OCI-LY3 (cell line): ENCODE measurements at regions not wholly inside any gene's neighbourhood (a gene's known extent, or its start where the extent isn't known, plus 50 kb on each side); places are given as distances from the start of the nearest gene placed in this dataset.

ENCODE experiments used
- H2AFZ ChIP-seq: fragments of 200-600, 300-600 bp; shearing (Covaris generic); 2 replicates; pipeline ENCODE4 v1.6.0; 2014; ENCODE audit warnings: antibody characterized with exemption, low read depth, low read length
- H3K27ac ChIP-seq: fragments of 200-600, 300-600 bp; sonication (generic); 2 replicates; pipeline ENCODE4 v1.5.1; 2014; ENCODE audit warnings: mild to moderate bottlenecking, low read length, moderate library complexity, mixed read lengths
- H3K27me3 ChIP-seq: fragments of 200-600, 300-600 bp; sonication (generic); 2 replicates; pipeline ENCODE4 v1.6.1; 2014; ENCODE audit warnings: low read depth, low read length, mixed read lengths
- H3K36me3 ChIP-seq: fragments of 200-600, 300-600 bp; sonication (generic); replicated peaks from 2 replicates; pipeline ENCODE3; 2014; ENCODE audit warnings: low read depth, low read length, mixed read lengths
- H3K4me1 ChIP-seq: fragments of 300-600, 200-600 bp; sonication (generic); 2 replicates; pipeline ENCODE4 v1.6.1; 2014; ENCODE audit warnings: low read length, mixed read lengths
- H3K4me2 ChIP-seq: fragments of 200-600, 300-600 bp; sonication (generic); 2 replicates; pipeline ENCODE4 v1.6.1; 2014; ENCODE audit warnings: low read length, mixed read lengths
- H3K4me3 ChIP-seq: fragments of 300-600, 200-600 bp; sonication (generic); 2 replicates; pipeline ENCODE4 v1.5.1; 2014; ENCODE audit warnings: antibody characterized with exemption, mild to moderate bottlenecking, low read length, moderate library complexity
- H3K79me2 ChIP-seq: fragments of 300-600, 200-600 bp; shearing (Covaris generic); 2 replicates; pipeline ENCODE4 v1.6.1; 2014; ENCODE audit warnings: mild to moderate bottlenecking, low read length, mixed read lengths
- H3K9ac ChIP-seq: fragments of 300-600, 200-600 bp; shearing (Covaris generic); 2 replicates; pipeline ENCODE4 v1.6.0; 2014; ENCODE audit warnings: mild to moderate bottlenecking, low read length, moderate library complexity
- H3K9me3 ChIP-seq: fragments of 200-600, 300-600 bp; shearing (Covaris generic); 2 replicates; pipeline ENCODE4 v1.6.1; 2014; ENCODE audit warnings: low read length, mixed read lengths; ENCODE audit not compliant: insufficient read depth
- H4K20me1 ChIP-seq: fragments of 200-600, 300-600 bp; sonication (generic); 2 replicates; pipeline ENCODE4 v1.6.1; 2016; ENCODE audit warnings: low read length, mixed read lengths; ENCODE audit not compliant: insufficient read depth
- CTCF ChIP-seq: fragments of 200-600, 300-600 bp; sonication (generic); IDR thresholded peaks from 2 replicates; pipeline ENCODE4 v1.5.1; 2014; ENCODE audit warnings: antibody characterized with exemption, low read length, low read depth
- EZH2phosphoT487 ChIP-seq: fragments of 200-600 bp; shearing (Covaris generic); IDR thresholded peaks from 2 replicates; pipeline ENCODE4 v1.6.1; 2018; ENCODE audit warnings: antibody characterized with exemption, mixed run types, low read depth

GRCh38 chr13:111634410-111634809 lies 314.0 kb downstream of the TEX29 start:
- Histone ChIP-seq H2AFZ (no peak overlapping the region), H3K27ac (no peak overlapping the region), H3K27me3 (no peaks in the 10 kb centered on the region), H4K20me1 (no peaks in the 10 kb centered on the region), H3K9me3 (no peaks in the 10 kb centered on the region), H3K79me2 (no peaks in the 10 kb centered on the region), H3K4me1 (no peaks in the 10 kb centered on the region), H3K4me3 (no peak overlapping the region), H3K9ac (no peak overlapping the region), H3K4me2 (no peak overlapping the region), H3K36me3 (no peaks in the 10 kb centered on the region)
- TF ChIP-seq EZH2phosphoT487 (no peak), CTCF (no peak)

GRCh38 chr13:111636271-111636670 lies 315.8 kb downstream of the TEX29 start:
- Histone ChIP-seq H3K27ac (no peak overlapping the region), H3K27me3 (no peaks in the 10 kb centered on the region), H4K20me1 (no peaks in the 10 kb centered on the region)

GRCh38 chr13:111636804-111637203 lies 316.4 kb downstream of the TEX29 start:
- Histone ChIP-seq H3K4me1 (no peaks in the 10 kb centered on the region), H3K9ac (no peak overlapping the region), H2AFZ (no peak overlapping the region), H3K9me3 (no peaks in the 10 kb centered on the region), H3K27ac (no peak overlapping the region), H3K79me2 (no peaks in the 10 kb centered on the region), H3K27me3 (no peaks in the 10 kb centered on the region), H3K4me2 (no peak overlapping the region), H4K20me1 (no peaks in the 10 kb centered on the region), H3K4me3 (no peak overlapping the region), H3K36me3 (no peaks in the 10 kb centered on the region)
- TF ChIP-seq EZH2phosphoT487 (no peak), CTCF (no peak)

More at GRCh38 chr13:111636271-111636670, 315.8 kb downstream of the TEX29 start:
- TF ChIP-seq EZH2phosphoT487, result no peak
- no peak for TF ChIP-seq CTCF
- H3K4me3 ChIP-seq, result no peak overlapping the region
- no peak overlapping the region for H3K4me2 ChIP-seq
- H2AFZ ChIP-seq, result no peak overlapping the region
- no peaks in the 10 kb centered on the region for H3K79me2 ChIP-seq
- no peaks in the 10 kb centered on the region for H3K9me3 ChIP-seq
- H3K9ac ChIP-seq, result no peak overlapping the region
- H3K36me3 ChIP-seq, result no peaks in the 10 kb centered on the region
- H3K4me1 ChIP-seq, result no peaks in the 10 kb centered on the region

GRCh38 chr13:111637365-111637764 lies 316.9 kb downstream of the TEX29 start:
- Histone ChIP-seq H3K27ac (no peak overlapping the region), H3K4me1 (no peaks in the 10 kb centered on the region), H4K20me1 (no peaks in the 10 kb centered on the region), H3K4me3 (no peak overlapping the region), H3K36me3 (no peaks in the 10 kb centered on the region), H3K9me3 (no peaks in the 10 kb centered on the region), H3K79me2 (no peaks in the 10 kb centered on the region), H3K9ac (no peak overlapping the region), H2AFZ (no peak overlapping the region), H3K4me2 (no peak overlapping the region), H3K27me3 (no peaks in the 10 kb centered on the region)
- no peak for TF ChIP-seq EZH2phosphoT487
- no peak for TF ChIP-seq CTCF
